ENCODE measurements at regions not wholly inside any gene's neighbourhood (a gene's known extent, or its start where the extent isn't known, plus 50 kb on each side); places are given as distances from the start of the nearest gene placed in this dataset.

GRCh38 chr1:177753655-177754054 lies 216.2 kb downstream of the SEC16B start:
- no peak for DNase-seq (ENCODE audit: low read depth, low spot score)
- no peak overlapping the region for H3K4me3 Mint-ChIP-seq
- peaks cover 3% of the 10 kb centered on the region for H3K27me3 Mint-ChIP-seq (ENCODE audit: low read depth)
- no peak for TF ChIP-seq CTCF (conservative IDR thresholded peaks at IDR 0.05)
- H3K4me1 Mint-ChIP-seq = peaks cover 12% of the 10 kb centered on the region
- peaks cover 3% of the 10 kb centered on the region for H3K9me3 Mint-ChIP-seq
- H3K27ac Mint-ChIP-seq (ENCODE audit: unreplicated experiment) = no peak overlapping the region
- peaks cover 5% of the 10 kb centered on the region for H3K36me3 Mint-ChIP-seq (ENCODE audit: low read depth)

DNA sequence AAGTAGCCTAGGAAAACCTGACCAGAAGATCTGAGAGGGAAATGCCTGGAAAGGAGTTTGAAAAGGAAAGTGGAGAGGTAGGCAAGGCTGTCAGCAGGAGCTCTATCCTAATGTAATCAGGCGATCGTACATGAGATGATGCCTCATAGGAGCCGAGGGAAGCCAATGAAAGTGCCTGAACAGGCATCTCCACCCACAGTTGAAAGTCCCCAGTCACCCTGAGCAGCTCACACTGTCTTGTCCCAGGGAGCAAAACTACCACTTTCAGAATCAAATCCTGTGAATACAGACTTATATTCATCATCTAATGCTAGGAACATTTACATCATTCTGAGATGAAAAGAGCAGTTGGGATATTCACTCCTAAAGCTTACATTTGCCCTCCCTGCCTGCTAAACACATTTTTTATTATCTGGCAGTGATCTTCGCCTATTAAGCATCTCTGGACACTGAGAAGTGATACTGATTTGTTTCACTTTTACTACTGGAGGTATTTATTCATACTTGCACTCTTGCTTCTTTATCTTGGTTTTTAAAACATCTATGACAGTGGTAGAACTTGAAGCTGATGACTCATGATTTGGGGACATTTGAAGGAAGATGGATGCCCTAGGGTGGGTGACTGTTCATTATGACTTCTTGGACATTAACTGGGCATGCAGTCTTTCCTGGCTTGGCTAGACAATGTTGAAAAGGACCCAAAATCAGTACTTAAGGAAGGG lies 221.6 kb downstream of the SEC16B start:
- no peaks in the 10 kb centered on the region for H3K36me3 Mint-ChIP-seq (ENCODE audit: low read depth)
- no peak for DNase-seq (ENCODE audit: low read depth, low spot score)
- TF ChIP-seq CTCF (conservative IDR thresholded peaks at IDR 0.05) = no peak
- H3K4me3 Mint-ChIP-seq = no peak overlapping the region
- H3K4me1 Mint-ChIP-seq = no peaks in the 10 kb centered on the region
- H3K27ac Mint-ChIP-seq (ENCODE audit: unreplicated experiment) = no peak overlapping the region
- H3K27me3 Mint-ChIP-seq (ENCODE audit: low read depth) = no peaks in the 10 kb centered on the region
- no peaks in the 10 kb centered on the region for H3K9me3 Mint-ChIP-seq

GRCh38 chr1:177746155-177746554 lies 223.7 kb downstream of the SEC16B start:
- no peak for DNase-seq (ENCODE audit: low read depth, low spot score)
- Mint-ChIP-seq H3K27ac (ENCODE audit: unreplicated experiment) (no peak overlapping the region), H3K4me3 (no peak overlapping the region), H3K9me3 (no peaks in the 10 kb centered on the region), H3K36me3 (ENCODE audit: low read depth) (no peaks in the 10 kb centered on the region), H3K27me3 (ENCODE audit: low read depth) (no peaks in the 10 kb centered on the region), H3K4me1 (no peaks in the 10 kb centered on the region)
- TF ChIP-seq CTCF (conservative IDR thresholded peaks at IDR 0.05) = no peak

DNA sequence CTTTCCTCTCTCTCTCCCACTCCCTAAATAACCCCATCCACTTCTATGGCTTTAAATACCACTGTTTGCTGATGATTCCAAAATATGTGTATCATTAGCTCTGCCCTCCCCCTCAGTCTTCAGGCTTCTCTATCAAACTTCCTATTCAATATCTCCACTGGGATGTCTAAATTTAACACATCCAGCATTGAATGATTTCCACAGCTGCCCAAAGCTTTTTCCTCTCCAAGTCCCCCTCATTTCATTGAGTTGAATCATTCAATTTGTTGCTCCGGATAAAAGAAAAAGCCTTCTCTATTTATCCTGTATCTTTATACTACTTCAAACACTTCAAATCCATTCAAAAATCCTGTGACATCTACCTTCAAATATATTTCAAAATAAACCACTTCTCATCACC lies 225.0 kb downstream of the SEC16B start:
- no peak for TF ChIP-seq CTCF (conservative IDR thresholded peaks at IDR 0.05)
- no peaks in the 10 kb centered on the region for H3K9me3 Mint-ChIP-seq
- no peak overlapping the region for H3K4me3 Mint-ChIP-seq
- no peaks in the 10 kb centered on the region for H3K4me1 Mint-ChIP-seq
- H3K27me3 Mint-ChIP-seq (ENCODE audit: low read depth) = no peaks in the 10 kb centered on the region
- no peaks in the 10 kb centered on the region for H3K36me3 Mint-ChIP-seq (ENCODE audit: low read depth)
- H3K27ac Mint-ChIP-seq (ENCODE audit: unreplicated experiment) = no peak overlapping the region
- DNase-seq (ENCODE audit: low read depth, low spot score) = no peak

DNA sequence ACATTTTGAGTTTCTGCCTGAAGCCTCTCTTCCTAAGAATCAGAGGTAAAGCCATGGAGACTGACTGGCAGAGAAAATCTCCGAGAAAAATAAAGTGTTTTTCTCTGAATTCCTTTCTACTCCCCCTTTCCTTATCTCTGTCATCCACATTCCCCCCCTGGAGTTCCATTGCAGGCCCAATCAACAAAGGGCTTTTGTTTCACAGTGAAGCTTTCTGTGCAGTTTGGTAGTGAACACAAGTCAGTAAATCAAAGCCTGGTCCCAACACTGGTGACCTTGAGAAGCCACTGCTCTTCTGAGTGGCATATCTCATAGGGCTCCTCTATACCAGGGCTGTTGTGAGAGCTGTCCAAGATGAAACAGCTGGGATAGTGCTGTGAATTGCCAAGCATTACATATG lies 228.4 kb downstream of the SEC16B start:
- H3K4me1 Mint-ChIP-seq = no peaks in the 10 kb centered on the region

More for the DNA sequence above, 228.4 kb downstream of the SEC16B start:
- H3K9me3 Mint-ChIP-seq = no peaks in the 10 kb centered on the region
- no peaks in the 10 kb centered on the region for H3K36me3 Mint-ChIP-seq (ENCODE audit: low read depth)
- no peak overlapping the region for H3K27ac Mint-ChIP-seq (ENCODE audit: unreplicated experiment)
- H3K4me3 Mint-ChIP-seq = no peak overlapping the region
- no peak for TF ChIP-seq CTCF (conservative IDR thresholded peaks at IDR 0.05)
- DNase-seq (ENCODE audit: low read depth, low spot score) = no peak
- H3K27me3 Mint-ChIP-seq (ENCODE audit: low read depth) = no peaks in the 10 kb centered on the region
